ENCODE measurements at regions not wholly inside any gene's neighbourhood (a gene's known extent, or its start where the extent isn't known, plus 50 kb on each side); places are given as distances from the start of the nearest gene placed in this dataset.

DNA sequence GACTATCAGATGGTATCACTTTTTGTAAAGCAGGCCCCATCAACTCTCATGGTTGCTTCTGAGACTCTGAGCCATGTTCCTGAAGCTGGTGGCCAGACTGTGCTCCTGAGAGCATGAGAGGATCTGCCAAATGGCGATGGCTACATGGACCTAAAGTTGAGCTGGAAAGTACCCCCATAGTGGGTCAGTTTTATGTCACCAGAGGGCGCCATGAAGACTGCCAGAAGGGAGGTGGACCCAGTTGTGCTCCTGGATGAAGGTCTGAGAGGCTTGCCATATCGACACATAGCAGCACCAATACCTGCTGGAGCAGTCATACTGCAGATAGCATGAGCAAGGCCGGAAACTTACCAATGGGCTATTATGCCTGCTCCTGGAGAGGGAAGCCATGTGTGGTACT, 105.7 kb downstream of the SLITRK2 start (continued):
- TF ChIP-seq MAZ (IDR thresholded peaks at IDR 0.05; ENCODE audit: borderline replicate concordance, low read depth, low read length) (no peak), MAZ (CRISPR knock-in tag; IDR thresholded peaks at IDR 0.05; ENCODE audit: low read depth) (no peak), PAX8 (CRISPR knock-in tag; IDR thresholded peaks at IDR 0.05; ENCODE audit: borderline replicate concordance) (no peak), ZNF589 (CRISPR knock-in tag; conservative IDR thresholded peaks at IDR 0.05) (no peak), SCMH1 (CRISPR knock-in tag; IDR thresholded peaks at IDR 0.05; ENCODE audit: borderline replicate concordance) (no peak), REPIN1 (CRISPR knock-in tag; IDR thresholded peaks at IDR 0.05; ENCODE audit: borderline replicate concordance, low read depth) (no peak), ZNF337 (CRISPR knock-in tag; IDR thresholded peaks at IDR 0.05; ENCODE audit: borderline replicate concordance, low read depth) (no peak), SAP130 (CRISPR knock-in tag; IDR thresholded peaks at IDR 0.05; ENCODE audit: low read depth) (no peak)

DNA sequence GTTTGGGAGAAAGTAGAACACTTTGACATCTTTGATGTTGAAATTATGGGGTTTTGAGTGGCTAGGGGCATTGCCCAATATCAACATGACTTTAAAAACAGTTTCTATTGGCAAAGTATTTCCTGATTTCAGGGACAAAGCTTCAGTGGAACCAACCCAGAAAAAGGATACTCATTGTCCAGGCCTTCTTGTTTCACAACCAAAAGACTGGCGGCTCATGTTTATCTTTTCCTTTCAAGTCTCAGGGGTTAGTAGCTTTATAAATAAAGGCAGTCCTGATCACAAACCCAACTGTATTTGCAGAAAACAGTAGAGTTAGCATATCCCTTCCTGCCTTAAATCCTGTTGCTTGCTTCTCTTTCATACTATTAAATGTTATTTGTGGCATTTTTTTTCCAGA, 119.1 kb downstream of the SLITRK2 start:
- Histone ChIP-seq H3K9me3 (ENCODE audit: low read length) (peaks cover 32% of the 10 kb centered on the region; the same call in 1 of the 2 replicates), H3K4me2 (ENCODE audit: low read depth, low read length) (no peak overlapping the region), H4K20me1 (ENCODE audit: insufficient read depth, low read length) (no peaks in the 10 kb centered on the region), H3K79me2 (ENCODE audit: insufficient read depth, low read length) (no peaks in the 10 kb centered on the region), H3K27me3 (ENCODE audit: control insufficient read depth in 1 of 2, insufficient read depth in 2 of 2, low read length in 2 of 2) (no peaks in the 10 kb centered on the region), H3K4me1 (ENCODE audit: insufficient read depth, low read length) (no peaks in the 10 kb centered on the region), H3K27ac (ENCODE audit: extremely low read length, insufficient read depth, low read length) (no peak overlapping the region), H3K9ac (ENCODE audit: insufficient read depth, low read depth, low read length) (no peak overlapping the region), H3K4me3 (replicated peaks in 1 of 3; ENCODE audit: insufficient read depth in 1 of 3, low read depth in 2 of 3, low read length in 3 of 3) (no peak overlapping the region), H3K36me3 (replicated peaks in 1 of 2; ENCODE audit: control insufficient read depth in 1 of 2, insufficient read depth in 2 of 2, low read length in 2 of 2) (no peaks in the 10 kb centered on the region), H2AFZ (ENCODE audit: low read length) (no peak overlapping the region)
- FAIRE-seq (no peak), DNase-seq (ENCODE audit: low spot score) (no peak), ATAC-seq (no peak)
- ChIA-PET POLR2A (no interaction called here), CTCF (ENCODE audit: low intra/inter-chr PET ratio, low total read pairs) (no interaction called here)
- 0% methylated on average over 1 of the region's 1 CpG for WGBS (ENCODE audit: low lambda C conversion rate)
- in situ Hi-C loops (cut with HindIII; ENCODE audit: extremely low pct_ligation_motif_present, low pct_unique_long_range_greater_than_20kb): no loop called here
- intact Hi-C loops (cut with micrococcal nuclease; ENCODE audit: unreplicated experiment): no loop called here
- no TSS peak for BruUV-seq (replicated peaks)
- TF ChIP-seq GPN1 (CRISPR knock-in tag; IDR thresholded peaks at IDR 0.05; ENCODE audit: borderline replicate concordance) (no peak), RXRB (CRISPR knock-in tag; IDR thresholded peaks at IDR 0.05; ENCODE audit: borderline replicate concordance) (no peak), ZNF101 (CRISPR knock-in tag; IDR thresholded peaks at IDR 0.05; ENCODE audit: borderline replicate concordance, low read depth) (no peak), SAP130 (CRISPR knock-in tag; IDR thresholded peaks at IDR 0.05; ENCODE audit: low read depth) (no peak), SETDB1 (CRISPR knock-in tag; IDR thresholded peaks at IDR 0.05; ENCODE audit: borderline replicate concordance) (no peak), FOXA3 (CRISPR knock-in tag; IDR thresholded peaks at IDR 0.05) (no peak), ETV6 (CRISPR knock-in tag; conservative IDR thresholded peaks at IDR 0.05) (no peak), POGZ (CRISPR knock-in tag; IDR thresholded peaks at IDR 0.05) (no peak), ZEB1 (IDR thresholded peaks at IDR 0.05; ENCODE audit: insufficient replicate concordance, low read depth) (no peak), MAFG (CRISPR knock-in tag; IDR thresholded peaks at IDR 0.05) (no peak), RBAK (CRISPR knock-in tag; IDR thresholded peaks at IDR 0.05) (no peak), ZNF362 (CRISPR knock-in tag; IDR thresholded peaks at IDR 0.05; ENCODE audit: borderline replicate concordance) (no peak), ZFYVE20 (CRISPR knock-in tag; IDR thresholded peaks at IDR 0.05; ENCODE audit: borderline replicate concordance, low read depth) (no peak), ZSCAN22 (CRISPR knock-in tag; IDR thresholded peaks at IDR 0.05) (no peak), ZNF546 (CRISPR knock-in tag; conservative IDR thresholded peaks at IDR 0.05) (no peak)
- TF ChIP-seq, protein P1, sequence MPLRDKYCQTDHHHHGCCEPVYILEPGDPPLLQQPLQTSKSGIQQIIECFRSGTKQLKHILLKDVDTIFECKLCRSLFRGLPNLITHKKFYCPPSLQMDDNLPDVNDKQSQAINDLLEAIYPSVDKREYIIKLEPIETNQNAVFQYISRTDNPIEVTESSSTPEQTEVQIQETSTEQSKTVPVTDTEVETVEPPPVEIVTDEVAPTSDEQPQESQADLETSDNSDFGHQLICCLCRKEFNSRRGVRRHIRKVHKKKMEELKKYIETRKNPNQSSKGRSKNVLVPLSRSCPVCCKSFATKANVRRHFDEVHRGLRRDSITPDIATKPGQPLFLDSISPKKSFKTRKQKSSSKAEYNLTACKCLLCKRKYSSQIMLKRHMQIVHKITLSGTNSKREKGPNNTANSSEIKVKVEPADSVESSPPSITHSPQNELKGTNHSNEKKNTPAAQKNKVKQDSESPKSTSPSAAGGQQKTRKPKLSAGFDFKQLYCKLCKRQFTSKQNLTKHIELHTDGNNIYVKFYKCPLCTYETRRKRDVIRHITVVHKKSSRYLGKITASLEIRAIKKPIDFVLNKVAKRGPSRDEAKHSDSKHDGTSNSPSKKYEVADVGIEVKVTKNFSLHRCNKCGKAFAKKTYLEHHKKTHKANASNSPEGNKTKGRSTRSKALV (CRISPR knock-in tag; IDR thresholded peaks at IDR 0.05): no peak
